Adrenal gland (tissue), 5 donors: ENCODE measurements at regions not wholly inside any gene's neighbourhood (a gene's known extent, or its start where the extent isn't known, plus 50 kb on each side); places are given as distances from the start of the nearest gene placed in this dataset.

Experiments used
- CTCF ChIP-seq, 6 experiments: fragments of 450-650 bp in 4 of 6; fragments of 200-600 bp in 2 of 6; sonication (generic) in 1 of 6; IDR thresholded peaks; 1 replicate in 5 of 6; 2 replicates in 1 of 6; pipeline versions ENCODE4 v1.5.1 to v1.8.0; 2016 to 2021; ENCODE audit warnings: antibody characterized with exemption in 6 of 6, mild to moderate bottlenecking in 2 of 6, moderate library complexity in 1 of 6
- POLR2A ChIP-seq, 2 donors: fragments of 450-650 bp; IDR thresholded peaks; one replicate each; pipeline ENCODE4 v1.6.1; 2017; ENCODE audit warnings: antibody characterized with exemption in 2 of 2, mild to moderate bottlenecking in 2 of 2, moderate library complexity in 1 of 2
- donor health status: DM: no; HTN: no; CAD: no.

DNA sequence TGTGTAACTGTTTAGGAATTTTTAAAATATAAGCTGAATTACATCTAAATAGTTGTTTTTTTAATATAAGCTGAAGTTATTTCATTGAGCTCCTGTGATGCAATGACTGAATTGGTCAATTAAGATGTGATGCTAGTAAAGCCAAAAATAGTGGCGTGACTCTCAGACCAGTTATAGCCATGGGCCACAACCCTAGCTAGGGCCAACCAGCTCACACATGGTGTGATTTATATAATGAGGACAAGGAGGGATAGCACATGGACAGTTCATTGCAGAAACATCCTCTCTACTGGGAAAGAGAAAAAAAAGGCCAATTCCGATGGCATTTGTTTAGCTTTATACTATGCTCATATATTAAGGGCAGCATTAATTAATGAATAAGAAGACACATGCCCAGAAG is 119.3 kb upstream of the PROX1 start:
- TF ChIP-seq CTCF (IDR thresholded peaks at IDR 0.05) (no peak), POLR2A (IDR thresholded peaks at IDR 0.05) (no peak)
